A549 (cell line): ENCODE measurements at regions not wholly inside any gene's neighbourhood (a gene's known extent, or its start where the extent isn't known, plus 50 kb on each side); places are given as distances from the start of the nearest gene placed in this dataset.

Experiments
- ATAC-seq, 2 experiments: fragments of 200-7000 bp in 1 of 2; fragments of >200 bp in 1 of 2; cut with Nextera tagmentation in 1 of 2; cut with Tn5 transposase in 1 of 2; 3 replicates each; pipeline versions ENCODE4 v1.8.0 to v1.9.1; 2018 to 2020; ENCODE audit warnings: mild to moderate bottlenecking in 1 of 2, moderate library complexity in 1 of 2
- CTCF ChIA-PET: fragments of 300-600 bp; sonication (Branson Sonifier 250); formaldehyde crosslinking; extraction: SDS; loops from one replicate; lab custom pipeline; 2021; ENCODE audit warnings: antibody characterized with exemption, inconsistent platforms; lab: Yijun Ruan, JAX
- POLR2A ChIA-PET: fragments of 350-600 bp; formaldehyde crosslinking; extraction: SDS; loops from one replicate; lab custom pipeline; 2021; ENCODE audit warnings: antibody characterized with exemption, inconsistent platforms; lab: Yijun Ruan, JAX
- DNase-seq, 2 experiments: peaks; one replicate each; pipeline versions ENCODE4 v3.0.0 to v3.0.0-alpha.2; 2011 to 2016; ENCODE audit warnings: low read depth in 1 of 2, low spot score in 1 of 2
- FAIRE-seq: peaks from 2 replicates; lab custom pipeline; 2011; peaks lifted over from hg19 to GRCh38; lab: Jason Lieb, UNC
- H3K27ac ChIP-seq, 2 experiments: fragments of >200 bp; sonication (Bioruptor Twin); formaldehyde crosslinking; 3 replicates each; pipeline ENCODE4 v1.5.1; 2016 to 2017
- H3K4me1 ChIP-seq: fragments of >200 bp; sonication (Bioruptor Twin); formaldehyde crosslinking; 3 replicates; pipeline ENCODE4 v1.6.1; 2016
- H3K4me2 ChIP-seq: fragments of >200 bp; sonication (Bioruptor Twin); formaldehyde crosslinking; 3 replicates; pipeline ENCODE4 v1.6.1; 2016
- H3K4me3 ChIP-seq: fragments of >200 bp; sonication (Bioruptor Twin); formaldehyde crosslinking; 3 replicates; pipeline ENCODE4 v1.5.1; 2016
- H3K9me3 ChIP-seq: fragments of >200 bp; sonication (Bioruptor Twin); formaldehyde crosslinking; 3 replicates; pipeline ENCODE4 v1.6.1; 2016
- BHLHE40 ChIP-seq: IDR thresholded peaks from 2 replicates; pipeline ENCODE4 v1.6.1; 2012; ENCODE audit warnings: low read depth, low read length, inconsistent platforms
- CBX2 ChIP-seq: fragments of 200-600 bp; sonication (generic); IDR thresholded peaks from 2 replicates; pipeline ENCODE4 v1.6.1; 2016; ENCODE audit warnings: low read depth, mild to moderate bottlenecking, borderline replicate concordance
- CHD2 ChIP-seq: fragments of 150-350 bp; IDR thresholded peaks from 2 replicates; pipeline ENCODE4 v1.6.1; 2014; ENCODE audit warnings: low read length; ENCODE audit not compliant: partially characterized antibody
- CHD4 ChIP-seq: fragments of 200-600 bp; sonication (generic); IDR thresholded peaks from 2 replicates; pipeline ENCODE4 v1.6.1; 2016; ENCODE audit warnings: antibody characterized with exemption, mild to moderate bottlenecking, borderline replicate concordance
- FOSB ChIP-seq: fragments of 250-450 bp; sonication (Bioruptor Pico); IDR thresholded peaks from 2 replicates; pipeline ENCODE4 v1.5.0; 2020; ENCODE audit warnings: mild to moderate bottlenecking, moderate library complexity
- FOSL2 ChIP-seq, 2 experiments: fragments of 450-650 bp in 1 of 2; fragments of >200 bp in 1 of 2; sonication (Bioruptor Twin) in 1 of 2; formaldehyde crosslinking; IDR thresholded peaks; 2 replicates each; pipeline versions ENCODE4 v1.5.0 to v1.6.1; 2016 to 2020; ENCODE audit warnings: mild to moderate bottlenecking in 1 of 2, moderate library complexity in 1 of 2
- GATA3 ChIP-seq: IDR thresholded peaks from 2 replicates; pipeline ENCODE4 v1.6.1; 2012; ENCODE audit warnings: borderline replicate concordance
- HES2 ChIP-seq: fragments of >200 bp; sonication (Bioruptor Twin); formaldehyde crosslinking; IDR thresholded peaks from 2 replicates; pipeline ENCODE4 v1.6.1; 2016
- HOXB13 ChIP-seq: fragments of 250-450 bp; sonication (Bioruptor Pico); IDR thresholded peaks from 2 replicates; pipeline ENCODE4 v1.5.0; 2020; ENCODE audit warnings: low read depth, mild to moderate bottlenecking, moderate library complexity
- HOXB5 ChIP-seq: fragments of 250-450 bp; sonication (Bioruptor Pico); IDR thresholded peaks from 2 replicates; pipeline ENCODE4 v1.5.0; 2020; ENCODE audit warnings: mild to moderate bottlenecking, moderate library complexity
- JUN ChIP-seq, 2 experiments: fragments of >200 bp; sonication (Bioruptor Twin); formaldehyde crosslinking; IDR thresholded peaks; 2 replicates in 1 of 2; 3 replicates in 1 of 2; pipeline ENCODE4 v1.6.1; 2016 to 2017
- JUNB ChIP-seq: fragments of >200 bp; sonication (Bioruptor Twin); formaldehyde crosslinking; IDR thresholded peaks from 2 replicates; pipeline ENCODE4 v1.6.1; 2016
- KDM1A ChIP-seq: fragments of 200-600 bp; sonication (generic); IDR thresholded peaks from 2 replicates; pipeline ENCODE4 v1.6.1; 2016; ENCODE audit warnings: low read depth, mild to moderate bottlenecking
- KDM5A ChIP-seq: fragments of 200-600 bp; sonication (generic); IDR thresholded peaks from 2 replicates; pipeline ENCODE4 v1.6.1; 2016; ENCODE audit warnings: antibody characterized with exemption, mild to moderate bottlenecking
- MAZ ChIP-seq: fragments of 150-350 bp; IDR thresholded peaks from 2 replicates; pipeline ENCODE4 v1.6.1; 2014; ENCODE audit warnings: antibody characterized with exemption, low read depth, low read length, borderline replicate concordance
- NFE2L2 ChIP-seq: fragments of 150-350 bp; conservative IDR thresholded peaks from 2 replicates; pipeline ENCODE4 v1.6.1; 2014; ENCODE audit warnings: low read length
- PHF8 ChIP-seq: fragments of 200-600 bp; sonication (generic); IDR thresholded peaks from 2 replicates; pipeline ENCODE4 v1.6.1; 2016; ENCODE audit warnings: low read depth, mild to moderate bottlenecking, antibody characterized with exemption, moderate library complexity, borderline replicate concordance
- POLR2AphosphoS2 ChIP-seq: conservative IDR thresholded peaks from 2 replicates; pipeline ENCODE4 v1.6.1; 2012; ENCODE audit warnings: low read length, improper control_type of control experiment, inconsistent platforms
- RAD21 ChIP-seq, 2 experiments: fragments of >200 bp in 1 of 2; sonication (Bioruptor Twin) in 1 of 2; formaldehyde crosslinking in 1 of 2; IDR thresholded peaks in 1 of 2; conservative IDR thresholded peaks in 1 of 2; 2 replicates in 1 of 2; 3 replicates in 1 of 2; pipeline ENCODE4 v1.6.1; 2012 to 2018; ENCODE audit warnings: inconsistent platforms in 1 of 2
- RARB ChIP-seq: fragments of 250-450 bp; sonication (Bioruptor Pico); IDR thresholded peaks from 2 replicates; pipeline ENCODE4 v1.8.0; 2021; ENCODE audit warnings: mild to moderate bottlenecking, moderate library complexity
- RCOR1 ChIP-seq: fragments of 150-350 bp; IDR thresholded peaks from 2 replicates; pipeline ENCODE4 v1.6.1; 2014; ENCODE audit warnings: antibody characterized with exemption, low read length, low read depth
- REST ChIP-seq: fragments of 200-600 bp; sonication (generic); IDR thresholded peaks from 2 replicates; pipeline ENCODE4 v1.6.1; 2016; ENCODE audit warnings: antibody characterized with exemption, mild to moderate bottlenecking, moderate library complexity
- SMC3 ChIP-seq: fragments of >200 bp; sonication (Bioruptor Twin); formaldehyde crosslinking; IDR thresholded peaks from 3 replicates; pipeline ENCODE4 v1.6.1; 2018; ENCODE audit warnings: inconsistent platforms
- SREBF2 ChIP-seq: fragments of 450-650 bp; IDR thresholded peaks from 2 replicates; pipeline ENCODE4 v1.6.1; 2014; ENCODE audit warnings: mild to moderate bottlenecking, moderate library complexity
- TFCP2L1 ChIP-seq: fragments of 250-450 bp; sonication (Bioruptor Pico); IDR thresholded peaks from 2 replicates; pipeline ENCODE4 v1.5.0; 2021; ENCODE audit warnings: mild to moderate bottlenecking
- ZNF302 ChIP-seq: fragments of 250-450 bp; sonication (Bioruptor Pico); IDR thresholded peaks from 2 replicates; pipeline ENCODE4 v1.9.0; 2021; ENCODE audit warnings: inconsistent platforms, mild to moderate bottlenecking, moderate library complexity
- WGBS: methylation state at CpG from one replicate; pipeline ENCODE4 v1.1.6; 2017; ENCODE audit errors: missing lambda C conversion rate; 5-methylcytosine and 5-hydroxymethylcytosine counted together

- 21% methylated on average over 6 of the region's 6 CpGs for WGBS
- TF ChIP-seq CHD4 (no peak), KDM1A (no peak), FOSL2 (IDR thresholded peaks at IDR 0.05) (no peak), FOSL2 (CRISPR knock-in tag; IDR thresholded peaks at IDR 0.05) (no peak), KDM5A (no peak), POLR2AphosphoS2 (no peak), RAD21 (conservative IDR thresholded peaks at IDR 0.05 in 1 of 2, IDR thresholded peaks at IDR 0.05 in 1 of 2) (no peak), JUNB (no peak), PHF8 (no peak), SREBF2 (no peak), RARB (CRISPR knock-in tag) (no peak), NFE2L2 (no peak), MAZ (no peak), CHD2 (no peak), ZNF302 (CRISPR knock-in tag) (no peak), HES2 (no peak), FOSB (CRISPR knock-in tag) (no peak), BHLHE40 (no peak), REST (no peak)
- FAIRE-seq (no peak), ATAC-seq (no peak), DNase-seq (no peak)
- ChIA-PET CTCF (interaction anchor here (0.7 kb wide), 1 partner anchor 24 kb away, joined by 3 read pairs; no protein-coding TSS in a partner anchor), POLR2A (no interaction called here)
- H3K9me3 ChIP-seq, result no peaks in the 10 kb centered on the region
- no peak overlapping the region for H3K27ac ChIP-seq
- no peak overlapping the region for H3K4me3 ChIP-seq
- no peak overlapping the region for H3K4me2 ChIP-seq
- H3K4me1 ChIP-seq, result no peaks in the 10 kb centered on the region
Measured at GRCh38 chr12:127268706-127269425, 998.1 kb upstream of the TMEM132C start.

GRCh38 chr12:127270193-127270592 lies 996.8 kb upstream of the TMEM132C start:
- ChIA-PET CTCF (no interaction called here), POLR2A (no interaction called here)
- Histone ChIP-seq H3K9me3 (no peaks in the 10 kb centered on the region), H3K27ac (no peak overlapping the region), H3K4me3 (no peak overlapping the region), H3K4me1 (no peaks in the 10 kb centered on the region), H3K4me2 (no peak overlapping the region)
- WGBS, result 35% methylated on average over 3 of the region's 3 CpGs
- ATAC-seq (no peak), DNase-seq (peak in 1 of 2 experiments; percentile 16), FAIRE-seq (no peak)
- no peak for TF ChIP-seq REST
- no peak for TF ChIP-seq JUN (IDR thresholded peaks at IDR 0.05)
- no peak for TF ChIP-seq TFCP2L1 (CRISPR knock-in tag)
- TF ChIP-seq SMC3, result no peak
- no peak for TF ChIP-seq FOSB (CRISPR knock-in tag)
- TF ChIP-seq HES2, result no peak
- no peak for TF ChIP-seq GATA3
- TF ChIP-seq HOXB5, result no peak
- TF ChIP-seq FOSL2 (IDR thresholded peaks at IDR 0.05), result no peak
- TF ChIP-seq FOSL2 (CRISPR knock-in tag; IDR thresholded peaks at IDR 0.05), result no peak
- TF ChIP-seq CHD4, result no peak
- no peak for TF ChIP-seq HOXB13 (CRISPR knock-in tag)
- TF ChIP-seq JUNB, result no peak
- no peak for TF ChIP-seq RCOR1
- TF ChIP-seq CBX2, result no peak
